ACC112 (cell line): ENCODE measurements at regions not wholly inside any gene's neighbourhood (a gene's known extent, or its start where the extent isn't known, plus 50 kb on each side); places are given as distances from the start of the nearest gene placed in this dataset.

Source experiments
- H2AFZ ChIP-seq: fragments of 200-600 bp; sonication (generic); one replicate; pipeline ENCODE4 v1.6.0; 2017; ENCODE audit warnings: antibody characterized with exemption, low read length; ENCODE audit not compliant: unreplicated experiment
- H3K27ac ChIP-seq: fragments of 200-600 bp; sonication (generic); 2 replicates; pipeline ENCODE4 v1.5.1; 2014; ENCODE audit warnings: low read depth, mild to moderate bottlenecking, antibody characterized with exemption, low read length, moderate library complexity
- H3K27me3 ChIP-seq: fragments of 200-600 bp; sonication (generic); 2 replicates; pipeline ENCODE4 v1.6.1; 2014; ENCODE audit warnings: mild to moderate bottlenecking, antibody characterized with exemption, low read length, moderate library complexity, mixed read lengths; ENCODE audit not compliant: insufficient read depth
- H3K36me3 ChIP-seq: fragments of 200-600 bp; sonication (generic); 2 replicates; pipeline ENCODE4 v1.6.1; 2016; ENCODE audit warnings: mild to moderate bottlenecking, antibody characterized with exemption, low read length, moderate library complexity, mixed read lengths; ENCODE audit not compliant: insufficient read depth
- H3K4me1 ChIP-seq: fragments of 200-600 bp; sonication (generic); one replicate; pipeline ENCODE4 v1.6.1; 2016; ENCODE audit warnings: low read length, mixed read lengths; ENCODE audit not compliant: insufficient read depth, unreplicated experiment, control insufficient read depth
- H3K4me3 ChIP-seq: fragments of 200-600 bp; sonication (generic); 2 replicates; pipeline ENCODE4 v1.5.1; 2014; ENCODE audit warnings: mild to moderate bottlenecking, low read depth, low read length
- H3K79me2 ChIP-seq: fragments of 200-600 bp; sonication (generic); one replicate; pipeline ENCODE4 v1.6.0; 2016; ENCODE audit warnings: low read length; ENCODE audit not compliant: control insufficient read depth, unreplicated experiment, insufficient read depth

GRCh38 chr1:61523893-61524605, 200.9 kb downstream of the TM2D1 start:
- no peaks in the 10 kb centered on the region for H3K36me3 ChIP-seq
- H3K79me2 ChIP-seq, result no peaks in the 10 kb centered on the region
- H3K4me1 ChIP-seq, result no peaks in the 10 kb centered on the region
- H3K4me3 ChIP-seq, result no peak overlapping the region
- H2AFZ ChIP-seq, result no peak overlapping the region
- no peaks in the 10 kb centered on the region for H3K27me3 ChIP-seq
- H3K27ac ChIP-seq, result no peak overlapping the region

GRCh38 chr1:61523229-61523628, 201.7 kb downstream of the TM2D1 start:
- no peaks in the 10 kb centered on the region for H3K79me2 ChIP-seq
- H3K4me3 ChIP-seq, result no peak overlapping the region
- H3K27me3 ChIP-seq, result no peaks in the 10 kb centered on the region
- H2AFZ ChIP-seq, result no peak overlapping the region
- no peak overlapping the region for H3K27ac ChIP-seq
- H3K4me1 ChIP-seq, result no peaks in the 10 kb centered on the region
- H3K36me3 ChIP-seq, result no peaks in the 10 kb centered on the region

GRCh38 chr1:61520401-61520800, 204.5 kb downstream of the TM2D1 start:
- no peaks in the 10 kb centered on the region for H3K36me3 ChIP-seq
- H3K27me3 ChIP-seq, result no peaks in the 10 kb centered on the region
- H2AFZ ChIP-seq, result no peak overlapping the region
- no peak overlapping the region for H3K27ac ChIP-seq
- H3K79me2 ChIP-seq, result no peaks in the 10 kb centered on the region
- H3K4me3 ChIP-seq, result no peak overlapping the region
- H3K4me1 ChIP-seq, result no peaks in the 10 kb centered on the region

GRCh38 chr1:61519631-61520030, 205.3 kb downstream of the TM2D1 start:
- H3K36me3 ChIP-seq, result no peaks in the 10 kb centered on the region
- no peaks in the 10 kb centered on the region for H3K79me2 ChIP-seq
- H3K4me3 ChIP-seq, result no peak overlapping the region
- H3K27me3 ChIP-seq, result no peaks in the 10 kb centered on the region
- H2AFZ ChIP-seq, result no peak overlapping the region
- H3K4me1 ChIP-seq, result no peaks in the 10 kb centered on the region
- H3K27ac ChIP-seq, result no peak overlapping the region

GRCh38 chr1:61518670-61519400, 206.1 kb downstream of the TM2D1 start:
- Histone ChIP-seq H3K4me1 (no peaks in the 10 kb centered on the region), H3K79me2 (no peaks in the 10 kb centered on the region), H3K27me3 (no peaks in the 10 kb centered on the region), H3K4me3 (no peak overlapping the region), H3K27ac (no peak overlapping the region), H3K36me3 (no peaks in the 10 kb centered on the region), H2AFZ (no peak overlapping the region)

GRCh38 chr1:61517345-61517744, 207.6 kb downstream of the TM2D1 start:
- H3K27ac ChIP-seq, result no peak overlapping the region
- H3K36me3 ChIP-seq, result no peaks in the 10 kb centered on the region
- no peaks in the 10 kb centered on the region for H3K27me3 ChIP-seq
- H3K79me2 ChIP-seq, result no peaks in the 10 kb centered on the region
- no peak overlapping the region for H3K4me3 ChIP-seq
- H3K4me1 ChIP-seq, result no peaks in the 10 kb centered on the region
- H2AFZ ChIP-seq, result no peak overlapping the region

GRCh38 chr1:61515096-61515495, 209.8 kb downstream of the TM2D1 start:
- Histone ChIP-seq H3K27ac (no peak overlapping the region), H3K79me2 (no peaks in the 10 kb centered on the region), H3K27me3 (peaks cover 11% of the 10 kb centered on the region; the same call in 1 of the 2 replicates), H3K36me3 (no peaks in the 10 kb centered on the region), H2AFZ (no peak overlapping the region), H3K4me3 (no peak overlapping the region), H3K4me1 (no peaks in the 10 kb centered on the region)
